ENCODE measurements at regions not wholly inside any gene's neighbourhood (a gene's known extent, or its start where the extent isn't known, plus 50 kb on each side); places are given as distances from the start of the nearest gene placed in this dataset.
"Not testable (repeated sequence)": the region's sequence is repeated elsewhere in the genome, so short reads cannot be mapped to it uniquely, and the experiment has no call there.

GRCh38 chr9:135301271-135302263 lies 178.0 kb upstream of the PPP1R26 start:
- Mint-ChIP-seq H3K36me3 (no peaks in the 10 kb centered on the region), H3K9me3 (ENCODE audit: low read depth) (no peaks in the 10 kb centered on the region), H3K27me3 (peaks cover 2% of the 10 kb centered on the region), H3K4me1 (ENCODE audit: low read depth) (no peaks in the 10 kb centered on the region), H3K27ac (no peak overlapping the region), H3K4me3 (no peak overlapping the region)

- H3K4me1 Mint-ChIP-seq (ENCODE audit: low read depth): no peaks in the 10 kb centered on the region
- no peaks in the 10 kb centered on the region for H3K36me3 Mint-ChIP-seq
- no peak overlapping the region for H3K27ac Mint-ChIP-seq
- H3K9me3 Mint-ChIP-seq (ENCODE audit: low read depth): no peaks in the 10 kb centered on the region
- peaks cover 4% of the 10 kb centered on the region for H3K27me3 Mint-ChIP-seq
- H3K4me3 Mint-ChIP-seq: no peak overlapping the region
Measured at GRCh38 chr9:135302329-135303279, 177.0 kb upstream of the PPP1R26 start.

DNA sequence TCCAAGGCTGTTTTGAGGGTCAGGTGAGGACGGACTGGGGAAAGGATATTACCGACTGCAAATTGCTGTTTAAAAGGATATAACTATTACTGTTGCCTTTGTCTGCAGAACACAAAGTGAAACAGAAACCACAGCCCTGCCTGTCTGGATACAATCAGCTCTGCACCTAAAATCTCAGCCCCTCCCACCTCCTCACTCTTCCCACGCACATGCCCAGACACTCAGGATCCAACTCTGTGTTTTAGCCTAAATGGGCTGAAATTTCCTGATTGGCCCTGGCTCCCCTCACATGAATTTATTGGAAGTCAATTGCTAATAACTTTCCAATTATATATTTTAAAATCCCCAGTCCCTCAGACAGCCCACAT lies 176.3 kb upstream of the PPP1R26 start:
- Mint-ChIP-seq H3K36me3 (no peaks in the 10 kb centered on the region), H3K9me3 (ENCODE audit: low read depth) (no peaks in the 10 kb centered on the region), H3K27ac (no peak overlapping the region), H3K4me1 (ENCODE audit: low read depth) (no peaks in the 10 kb centered on the region), H3K27me3 (peaks cover 4% of the 10 kb centered on the region), H3K4me3 (no peak overlapping the region)

- H3K27me3 Mint-ChIP-seq: peaks cover 4% of the 10 kb centered on the region
- no peaks in the 10 kb centered on the region for H3K9me3 Mint-ChIP-seq (ENCODE audit: low read depth)
Measured at GRCh38 chr9:135303865-135304499, 175.6 kb upstream of the PPP1R26 start.

DNA sequence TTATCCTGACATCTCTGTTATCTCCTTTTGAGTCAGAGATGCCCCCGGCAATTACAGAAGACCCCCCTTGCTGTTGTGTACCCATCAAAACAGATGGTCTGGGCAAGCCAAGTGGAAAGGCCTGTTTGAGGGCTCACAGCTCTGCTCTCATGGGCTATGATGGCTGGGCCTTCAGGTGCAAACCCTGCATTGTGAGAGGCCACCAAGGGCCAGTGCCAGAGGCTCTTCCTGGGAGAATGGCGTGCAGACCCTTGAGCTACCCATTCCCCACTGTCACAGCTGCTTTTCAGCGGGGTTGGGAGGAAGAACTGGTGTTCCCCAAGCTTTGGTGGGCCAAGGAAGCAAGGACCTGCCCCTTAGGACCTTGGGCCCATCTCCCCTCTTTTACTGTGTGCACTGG lies 174.7 kb upstream of the PPP1R26 start:
- no peak overlapping the region for H3K27ac Mint-ChIP-seq
- H3K9me3 Mint-ChIP-seq (ENCODE audit: low read depth): no peaks in the 10 kb centered on the region
- peaks cover 4% of the 10 kb centered on the region for H3K27me3 Mint-ChIP-seq
- H3K4me1 Mint-ChIP-seq (ENCODE audit: low read depth): no peaks in the 10 kb centered on the region
- H3K36me3 Mint-ChIP-seq: no peaks in the 10 kb centered on the region
- H3K4me3 Mint-ChIP-seq: no peak overlapping the region

More at GRCh38 chr9:135303865-135304499, 175.6 kb upstream of the PPP1R26 start:
- H3K27ac Mint-ChIP-seq: no peak overlapping the region
- no peak overlapping the region for H3K4me3 Mint-ChIP-seq
- no peaks in the 10 kb centered on the region for H3K36me3 Mint-ChIP-seq
- H3K4me1 Mint-ChIP-seq (ENCODE audit: low read depth): no peaks in the 10 kb centered on the region

DNA sequence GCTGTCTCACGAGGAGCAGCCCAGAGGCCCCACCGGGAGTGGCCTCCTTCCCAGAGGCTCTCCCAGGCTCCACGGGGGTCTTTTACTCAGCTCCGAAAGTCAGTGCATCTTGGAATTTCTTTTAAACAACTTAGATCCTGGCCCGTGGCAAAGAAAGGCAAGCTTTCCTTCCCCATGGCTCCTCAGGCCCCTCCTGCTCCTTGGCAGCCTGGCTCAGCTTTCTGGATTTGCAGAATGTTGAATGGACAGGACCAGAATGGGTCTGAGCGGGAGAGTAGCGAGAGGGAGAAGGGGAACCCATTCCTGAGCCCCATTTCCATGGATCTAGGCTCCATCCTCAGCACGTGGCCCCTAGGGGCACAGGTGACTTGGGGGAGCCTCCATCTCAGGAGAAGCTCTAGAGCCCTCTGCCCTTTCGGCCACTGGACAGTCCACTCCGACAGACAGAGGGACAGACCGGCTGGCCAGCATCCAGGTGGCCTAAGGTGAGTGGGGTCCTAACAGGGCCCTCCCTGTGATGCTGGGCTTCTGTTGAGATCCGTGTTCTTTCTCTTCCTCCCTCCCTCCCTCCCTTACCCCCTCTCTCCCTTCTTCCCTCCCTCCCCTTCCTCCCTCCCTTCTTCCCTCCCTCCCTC lies 173.9 kb upstream of the PPP1R26 start:
- Mint-ChIP-seq H3K36me3 (no peaks in the 10 kb centered on the region), H3K4me3 (no peak overlapping the region), H3K27me3 (peaks cover 6% of the 10 kb centered on the region), H3K4me1 (ENCODE audit: low read depth) (no peaks in the 10 kb centered on the region), H3K9me3 (ENCODE audit: low read depth) (no peaks in the 10 kb centered on the region), H3K27ac (no peak overlapping the region)

DNA sequence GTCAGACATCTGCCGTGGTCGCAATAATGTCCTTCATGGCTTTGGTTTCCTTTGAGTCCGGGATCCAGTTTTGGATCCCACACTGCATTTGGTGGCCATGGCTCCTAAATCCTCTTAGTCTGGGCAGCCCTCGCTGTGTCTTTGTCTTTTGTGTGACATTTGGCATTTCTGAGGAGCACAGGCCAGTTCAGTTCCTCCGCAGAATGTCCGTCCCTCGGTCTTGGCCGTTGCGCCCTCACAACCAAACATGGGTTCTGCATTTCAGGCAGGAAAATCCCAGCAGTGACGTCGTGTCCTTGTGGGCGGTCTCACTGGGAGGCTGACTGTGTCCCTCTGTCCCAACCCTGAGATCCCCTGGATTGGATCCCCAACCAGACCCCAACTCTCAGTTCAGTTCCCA lies 172.9 kb upstream of the PPP1R26 start:
- no peaks in the 10 kb centered on the region for H3K36me3 Mint-ChIP-seq
- H3K4me1 Mint-ChIP-seq (ENCODE audit: low read depth): no peaks in the 10 kb centered on the region
- no peak overlapping the region for H3K4me3 Mint-ChIP-seq
- H3K27ac Mint-ChIP-seq: no peak overlapping the region
- no peaks in the 10 kb centered on the region for H3K9me3 Mint-ChIP-seq (ENCODE audit: low read depth)
- peaks cover 8% of the 10 kb centered on the region for H3K27me3 Mint-ChIP-seq

DNA sequence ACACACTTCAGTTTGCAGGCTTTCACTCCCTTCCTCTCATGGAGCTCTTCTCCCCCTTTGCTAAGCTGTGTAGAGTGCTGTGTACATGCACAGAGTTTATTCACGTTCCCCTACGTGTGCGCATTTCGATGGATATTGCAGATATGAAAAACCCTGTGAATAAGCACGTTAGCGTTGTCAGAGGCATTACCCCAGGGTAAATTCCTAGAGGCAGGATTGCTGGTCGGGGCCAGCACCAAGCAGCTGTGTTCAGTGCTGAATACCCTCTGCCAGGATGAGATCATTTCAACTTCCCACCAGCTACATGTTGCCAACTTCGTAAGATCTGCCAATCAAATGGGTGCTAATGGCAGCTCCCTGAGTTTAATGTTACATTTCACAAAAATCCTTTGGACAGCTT lies 172.3 kb upstream of the PPP1R26 start:
- no peak overlapping the region for H3K4me3 Mint-ChIP-seq
- H3K36me3 Mint-ChIP-seq: no peaks in the 10 kb centered on the region
- H3K27ac Mint-ChIP-seq: no peak overlapping the region

GRCh38 chr9:135307919-135308318 lies 171.7 kb upstream of the PPP1R26 start:
- not testable (repeated sequence) for H3K9me3 Mint-ChIP-seq (ENCODE audit: low read depth); H3K36me3 Mint-ChIP-seq; H3K4me3 Mint-ChIP-seq; H3K4me1 Mint-ChIP-seq (ENCODE audit: low read depth); H3K27ac Mint-ChIP-seq
- peaks cover 11% of the 10 kb centered on the region for H3K27me3 Mint-ChIP-seq

More for the DNA sequence above, 172.3 kb upstream of the PPP1R26 start:
- Mint-ChIP-seq H3K9me3 (ENCODE audit: low read depth) (no peaks in the 10 kb centered on the region), H3K4me1 (ENCODE audit: low read depth) (no peaks in the 10 kb centered on the region), H3K27me3 (peaks cover 8% of the 10 kb centered on the region)

DNA sequence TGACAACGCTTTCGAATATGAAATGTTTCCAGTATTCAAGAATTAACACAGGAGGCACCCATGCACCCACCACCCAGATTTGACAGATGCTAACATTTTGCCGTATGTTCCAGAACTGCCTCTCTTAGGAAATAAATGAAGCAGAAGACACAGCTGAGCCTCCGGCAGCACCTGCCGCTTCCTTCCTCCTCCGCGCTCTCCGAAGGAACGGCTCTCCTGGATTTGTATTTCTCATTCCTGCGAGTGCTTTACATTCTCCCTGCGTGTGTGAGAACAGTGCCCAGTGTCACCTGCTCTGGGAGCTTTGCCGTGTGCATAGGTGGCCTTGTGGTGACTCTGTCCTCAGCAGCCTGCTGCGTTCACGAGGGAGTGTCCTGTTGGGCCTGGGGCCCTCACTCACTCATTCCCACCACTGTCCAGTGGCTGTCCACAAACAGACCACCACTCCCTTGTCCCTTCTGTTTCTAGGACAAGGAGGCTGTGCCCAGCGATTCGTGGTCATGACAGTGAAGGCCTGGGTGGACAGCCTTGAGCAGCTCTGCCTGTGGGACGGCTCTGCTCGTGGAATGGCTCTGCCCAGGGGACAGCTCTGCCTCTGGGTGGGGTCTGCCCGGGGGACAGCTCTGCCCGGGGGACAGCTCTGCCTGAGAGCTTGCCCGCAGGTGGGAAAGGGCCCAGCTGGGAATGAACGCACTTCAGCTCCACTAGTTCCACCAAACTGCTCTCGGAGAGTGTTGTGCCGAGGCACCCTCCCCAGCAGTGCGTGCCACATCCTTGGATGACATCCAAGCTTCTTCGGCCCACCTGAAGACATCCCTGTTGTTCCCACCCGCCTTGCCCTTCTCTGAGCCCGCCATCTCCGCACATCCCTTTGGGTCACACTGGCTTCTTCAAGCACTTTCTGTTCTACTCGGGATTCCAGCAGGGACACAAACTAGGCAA lies 170.5 kb upstream of the PPP1R26 start:
- Mint-ChIP-seq H3K36me3 (peaks cover 2% of the 10 kb centered on the region), H3K27me3 (peaks cover 14% of the 10 kb centered on the region), H3K4me1 (ENCODE audit: low read depth) (no peaks in the 10 kb centered on the region), H3K4me3 (no peak overlapping the region), H3K9me3 (ENCODE audit: low read depth) (peaks cover 12% of the 10 kb centered on the region), H3K27ac (no peak overlapping the region)

DNA sequence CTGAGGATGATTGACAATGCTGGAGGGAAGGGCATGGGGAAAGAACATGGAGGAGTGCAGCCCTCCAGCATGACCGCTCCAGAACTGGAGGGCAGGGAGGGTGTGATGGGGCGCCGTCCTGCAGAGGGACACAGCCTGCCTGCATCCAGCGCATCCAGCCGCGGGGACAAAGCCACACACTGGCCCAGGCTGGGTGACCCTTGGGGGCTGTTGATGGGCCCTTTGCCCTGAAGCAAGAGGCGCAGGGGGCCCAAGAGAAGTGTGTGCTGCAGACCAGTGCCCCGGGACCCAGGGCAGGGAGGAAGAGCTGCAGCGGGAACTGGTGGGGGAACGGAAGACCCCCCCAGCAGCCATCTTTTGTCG lies 169.8 kb upstream of the PPP1R26 start:
- peaks cover 15% of the 10 kb centered on the region for H3K27me3 Mint-ChIP-seq
- H3K4me3 Mint-ChIP-seq: no peak overlapping the region
- no peaks in the 10 kb centered on the region for H3K4me1 Mint-ChIP-seq (ENCODE audit: low read depth)
- H3K9me3 Mint-ChIP-seq (ENCODE audit: low read depth): peaks cover 12% of the 10 kb centered on the region
- H3K27ac Mint-ChIP-seq: no peak overlapping the region
- peaks cover 2% of the 10 kb centered on the region for H3K36me3 Mint-ChIP-seq

- Mint-ChIP-seq H3K36me3 (peaks cover 2% of the 10 kb centered on the region), H3K27ac (no peak overlapping the region), H3K4me1 (ENCODE audit: low read depth) (no peaks in the 10 kb centered on the region), H3K4me3 (no peak overlapping the region), H3K27me3 (peaks cover 15% of the 10 kb centered on the region), H3K9me3 (ENCODE audit: low read depth) (peaks cover 12% of the 10 kb centered on the region)
Measured at GRCh38 chr9:135310134-135310533, 169.4 kb upstream of the PPP1R26 start.

- peaks cover 2% of the 10 kb centered on the region for H3K36me3 Mint-ChIP-seq
- no peak overlapping the region for H3K27ac Mint-ChIP-seq
- H3K9me3 Mint-ChIP-seq (ENCODE audit: low read depth): peaks cover 12% of the 10 kb centered on the region
- H3K27me3 Mint-ChIP-seq: peaks cover 11% of the 10 kb centered on the region
- no peak overlapping the region for H3K4me3 Mint-ChIP-seq
- no peaks in the 10 kb centered on the region for H3K4me1 Mint-ChIP-seq (ENCODE audit: low read depth)
Measured at GRCh38 chr9:135315572-135315971, 164.0 kb upstream of the PPP1R26 start.
